H1 (cell line): ENCODE measurements at regions not wholly inside any gene's neighbourhood (a gene's known extent, or its start where the extent isn't known, plus 50 kb on each side); places are given as distances from the start of the nearest gene placed in this dataset.

Experiments
- CTCF ChIA-PET: fragments of 300-600 bp; sonication (Branson Sonifier 250); formaldehyde crosslinking; loops from one replicate; lab custom pipeline; 2021; ENCODE audit not compliant: partially characterized antibody; lab: Charles Lee
- POLR2A ChIA-PET: fragments of 300-600 bp; sonication (Branson Sonifier 250); formaldehyde crosslinking; loops from one replicate; lab custom pipeline; 2021; ENCODE audit warnings: inconsistent platforms; ENCODE audit not compliant: partially characterized antibody; lab: Charles Lee
- DNase-seq, 2 experiments: peaks; one replicate each; pipeline versions ENCODE4 v3.0.0 to v3.0.0-alpha.2; 2010 to 2022; ENCODE audit warnings: low spot score in 2 of 2, low read depth in 1 of 2, mixed read lengths in 1 of 2
- FAIRE-seq: peaks from 2 replicates; lab custom pipeline; 2011; peaks lifted over from hg19 to GRCh38; lab: Jason Lieb, UNC
- H2AFZ ChIP-seq: 2 replicates; pipeline ENCODE4 v1.8.1; 2012; ENCODE audit warnings: low read length, inconsistent platforms
- H2AK5ac ChIP-seq: 2 replicates; pipeline ENCODE4 v1.6.1; 2013; ENCODE audit warnings: low read depth, low read length
- H2BK120ac ChIP-seq: replicated peaks from 2 replicates; pipeline ENCODE3; 2013; ENCODE audit warnings: low read depth, low read length, inconsistent platforms
- H2BK12ac ChIP-seq: 2 replicates; pipeline ENCODE4 v1.6.1; 2013; ENCODE audit warnings: low read depth, low read length
- H2BK15ac ChIP-seq: 2 replicates; pipeline ENCODE4 v1.6.1; 2013; ENCODE audit warnings: low read length
- H2BK20ac ChIP-seq: 2 replicates; pipeline ENCODE4 v1.6.1; 2013; ENCODE audit warnings: low read length
- H2BK5ac ChIP-seq: 2 replicates; pipeline ENCODE4 v1.6.1; 2013; ENCODE audit warnings: low read depth, low read length
- H3K14ac ChIP-seq: 2 replicates; pipeline ENCODE4 v1.6.1; 2013; ENCODE audit warnings: inconsistent platforms; ENCODE audit not compliant: insufficient read length
- H3K18ac ChIP-seq: 2 replicates; pipeline ENCODE4 v1.6.1; 2013; ENCODE audit warnings: low read length; ENCODE audit errors: extremely low read depth
- H3K23ac ChIP-seq: 2 replicates; pipeline ENCODE4 v1.6.1; 2013; ENCODE audit warnings: inconsistent platforms; ENCODE audit not compliant: insufficient read length
- H3K23me2 ChIP-seq: 2 replicates; pipeline ENCODE4 v1.6.1; 2013; ENCODE audit warnings: low read depth, low read length
- H3K27ac ChIP-seq: 2 replicates; pipeline ENCODE4 v1.6.1; 2011; ENCODE audit warnings: low read depth, low read length, inconsistent platforms
- H3K27me3 ChIP-seq, 4 experiments: replicated peaks in 1 of 4; 1 replicate in 1 of 4; 2 replicates in 3 of 4; pipeline versions ENCODE4 v1.6.1 to v1.8.1; 2011 to 2013; ENCODE audit warnings: low read length in 3 of 4, mild to moderate bottlenecking in 3 of 4, inconsistent platforms in 2 of 4, mixed read lengths in 2 of 4, moderate library complexity in 1 of 4; ENCODE audit not compliant: control insufficient read depth in 3 of 4, insufficient read depth in 3 of 4; ENCODE audit errors: extremely low read depth in 1 of 4
- H3K36me3 ChIP-seq, 4 experiments: 2 replicates each; pipeline versions ENCODE4 v1.6.1 to v1.8.1; 2011 to 2013; ENCODE audit warnings: mild to moderate bottlenecking in 4 of 4, low read length in 3 of 4, moderate library complexity in 2 of 4, control low read depth in 1 of 4, inconsistent platforms in 1 of 4; ENCODE audit not compliant: insufficient read depth in 4 of 4, control insufficient read depth in 2 of 4
- H3K4ac ChIP-seq: replicated peaks from 2 replicates; pipeline ENCODE3; 2013; ENCODE audit warnings: low read length, low read depth, mixed read lengths, inconsistent platforms; ENCODE audit not compliant: insufficient read length
- H3K4me1 ChIP-seq, 4 experiments: replicated peaks in 1 of 4; 1 replicate in 1 of 4; 2 replicates in 3 of 4; pipeline versions ENCODE4 v1.6.1 to v1.8.1; 2011 to 2013; ENCODE audit warnings: low read length in 3 of 4, inconsistent platforms in 2 of 4, mixed read lengths in 1 of 4; ENCODE audit not compliant: insufficient read depth in 4 of 4, control insufficient read depth in 3 of 4
- H3K4me2 ChIP-seq, 2 experiments: 2 replicates each; pipeline versions ENCODE4 v1.6.1 to v1.8.1; 2011 to 2013; ENCODE audit warnings: low read depth in 2 of 2, low read length in 2 of 2, control low read depth in 1 of 2, inconsistent platforms in 1 of 2, mild to moderate bottlenecking in 1 of 2; ENCODE audit not compliant: insufficient read depth in 1 of 2
- H3K4me3 ChIP-seq, 4 experiments: fragments of 200-600, 300-600 bp in 1 of 4; sonication (generic), shearing (Covaris generic), sonication (Bioruptor Twin) in 1 of 4; 2 replicates each; pipeline versions ENCODE4 v1.5.1 to v1.8.1; 2011 to 2016; ENCODE audit warnings: low read length in 4 of 4, low read depth in 3 of 4, control low read depth in 2 of 4, inconsistent platforms in 2 of 4, mild to moderate bottlenecking in 2 of 4, mixed read lengths in 1 of 4, moderate library complexity in 1 of 4; ENCODE audit not compliant: insufficient read depth in 2 of 4; ENCODE audit errors: extremely low read depth in 1 of 4
- H3K56ac ChIP-seq: replicated peaks from 2 replicates; pipeline ENCODE3; 2013; ENCODE audit warnings: low read depth, mild to moderate bottlenecking, mixed read lengths, low read length, inconsistent platforms; ENCODE audit not compliant: insufficient read length
- H3K79me1 ChIP-seq: 2 replicates; pipeline ENCODE4 v1.6.1; 2013; ENCODE audit warnings: low read depth, low read length, control low read depth
- H3K79me2 ChIP-seq, 2 experiments: 2 replicates each; pipeline versions ENCODE4 v1.6.1 to v1.8.1; 2012 to 2013; ENCODE audit warnings: low read length in 2 of 2, mild to moderate bottlenecking in 2 of 2, inconsistent platforms in 1 of 2; ENCODE audit not compliant: insufficient read depth in 2 of 2, control insufficient read depth in 1 of 2
- H3K9ac ChIP-seq, 4 experiments: replicated peaks in 1 of 4; 1 replicate in 1 of 4; 2 replicates in 3 of 4; pipeline versions ENCODE4 v1.6.1 to v1.8.1; 2011 to 2013; ENCODE audit warnings: low read depth in 3 of 4, low read length in 3 of 4, control low read depth in 2 of 4, mild to moderate bottlenecking in 2 of 4, moderate library complexity in 2 of 4, inconsistent platforms in 1 of 4; ENCODE audit errors: extremely low read depth in 1 of 4
- H3K9me3 ChIP-seq, 2 experiments: 2 replicates each; pipeline versions ENCODE4 v1.6.1 to v1.8.1; 2012 to 2013; ENCODE audit warnings: mild to moderate bottlenecking in 2 of 2, moderate library complexity in 2 of 2, control low read depth in 1 of 2, inconsistent platforms in 1 of 2, low read depth in 1 of 2, low read length in 1 of 2, mixed read lengths in 1 of 2; ENCODE audit not compliant: insufficient read depth in 2 of 2
- H4K20me1 ChIP-seq, 2 experiments: replicated peaks in 1 of 2; 2 replicates each; pipeline versions ENCODE3 to v1.8.1; 2011 to 2013; ENCODE audit warnings: inconsistent platforms in 2 of 2, low read length in 2 of 2, mild to moderate bottlenecking in 1 of 2; ENCODE audit not compliant: insufficient read depth in 2 of 2, control insufficient read depth in 1 of 2
- H4K5ac ChIP-seq: 2 replicates; pipeline ENCODE4 v1.6.1; 2013; ENCODE audit warnings: low read length, low read depth, mixed read lengths, inconsistent platforms; ENCODE audit not compliant: insufficient read length
- H4K8ac ChIP-seq: 2 replicates; pipeline ENCODE4 v1.8.0; 2013; ENCODE audit warnings: mild to moderate bottlenecking, moderate library complexity, low read length, inconsistent platforms; ENCODE audit not compliant: insufficient read depth; ENCODE audit errors: extremely low read depth
- H4K91ac ChIP-seq: replicated peaks from 2 replicates; pipeline ENCODE3; 2013; ENCODE audit warnings: low read length, mixed read lengths, inconsistent platforms; ENCODE audit not compliant: insufficient read length
- WGBS, 2 experiments: shearing (Covaris generic) in 1 of 2; methylation state at CpG; one replicate each; pipeline versions ENCODE4 v1.1.6 to v1.1.7; 2013 to 2015; ENCODE audit warnings: low lambda C conversion rate in 2 of 2, mixed read lengths in 2 of 2, inconsistent platforms in 1 of 2, low coverage in 1 of 2, missing lambda C conversion rate in 1 of 2; ENCODE audit not compliant: insufficient replicate concordance in 2 of 2, insufficient coverage in 1 of 2, insufficient read length in 1 of 2; ENCODE audit errors: extremely low coverage in 1 of 2, missing lambda C conversion rate in 1 of 2; 5-methylcytosine and 5-hydroxymethylcytosine counted together
- TF ChIP-seq, protein P1 (sequence below): fragments of 300-600 bp; sonication (generic); IDR thresholded peaks from 2 replicates; pipeline ENCODE4 v1.7.1; 2012; ENCODE audit warnings: low read length, moderate library complexity, mild to moderate bottlenecking, inconsistent platforms; ENCODE audit not compliant: insufficient replicate concordance

DNA sequence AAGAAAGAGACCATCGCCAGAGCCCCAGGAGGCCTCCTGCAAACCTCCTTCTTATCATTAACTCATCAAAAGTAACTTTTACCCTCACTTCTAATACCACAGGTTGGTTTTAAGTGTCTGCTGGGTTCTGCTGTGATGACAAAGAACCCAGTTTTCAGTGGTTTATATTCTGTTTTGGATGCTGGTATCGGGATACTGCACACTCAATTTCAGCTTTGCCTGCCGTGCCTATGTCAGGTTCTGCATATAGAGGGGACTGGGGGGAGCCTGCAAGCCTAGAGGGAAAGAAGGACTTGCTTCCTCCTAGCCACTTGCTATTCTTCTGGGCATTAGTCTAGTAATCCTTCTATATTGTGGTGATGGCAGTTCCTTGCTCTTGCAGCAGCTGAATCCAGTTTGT, 242.4 kb downstream of the KCNRG start:
- no peaks in the 10 kb centered on the region for H3K79me2 ChIP-seq
- 0 out of 2 replicates have a peak, but pooled peaks cover 2% of the 10 kb centered on the region for H3K79me1 ChIP-seq
- H3K9me3 ChIP-seq: no peaks in the 10 kb centered on the region
- H4K91ac ChIP-seq: no peak overlapping the region
- no peak overlapping the region for H3K14ac ChIP-seq
- H3K27ac ChIP-seq: no peak overlapping the region
- H3K4me3 ChIP-seq: no peak overlapping the region
- H2AFZ ChIP-seq: no peak overlapping the region
- H4K20me1 ChIP-seq: no peaks in the 10 kb centered on the region
- no peak overlapping the region for H3K23ac ChIP-seq
- ChIA-PET POLR2A (no interaction called here), CTCF (interaction anchor here (1.1 kb wide), 1 partner anchor 12 kb away, joined by 3 read pairs; no protein-coding TSS in a partner anchor)
- no peak overlapping the region for H3K4ac ChIP-seq
- no peak overlapping the region for H2BK20ac ChIP-seq
- no peak overlapping the region for H3K56ac ChIP-seq
- H2BK5ac ChIP-seq: no peak overlapping the region
- DNase-seq (no peak), FAIRE-seq (no peak)
- no peak overlapping the region for H2BK15ac ChIP-seq
- no peak overlapping the region for H3K18ac ChIP-seq
- H3K4me1 ChIP-seq: no peaks in the 10 kb centered on the region
- H2BK12ac ChIP-seq: no peak overlapping the region
- no peak overlapping the region for H2AK5ac ChIP-seq
- H2BK120ac ChIP-seq: no peak overlapping the region
- no peak overlapping the region for H3K4me2 ChIP-seq
- H3K36me3 ChIP-seq: no peaks in the 10 kb centered on the region
- no peak overlapping the region for H4K5ac ChIP-seq
- H3K23me2 ChIP-seq: no peaks in the 10 kb centered on the region; the same call in 1 of the 2 replicates
- 95% methylated on average over 3 of the region's 3 CpGs; no CpG with 5 or more reads in 1 of the 2 experiments for WGBS, 2 experiments
- H4K8ac ChIP-seq: no peak overlapping the region
- H3K27me3 ChIP-seq: no peaks in the 10 kb centered on the region
- H3K9ac ChIP-seq: no peak overlapping the region
- TF ChIP-seq, protein P1, sequence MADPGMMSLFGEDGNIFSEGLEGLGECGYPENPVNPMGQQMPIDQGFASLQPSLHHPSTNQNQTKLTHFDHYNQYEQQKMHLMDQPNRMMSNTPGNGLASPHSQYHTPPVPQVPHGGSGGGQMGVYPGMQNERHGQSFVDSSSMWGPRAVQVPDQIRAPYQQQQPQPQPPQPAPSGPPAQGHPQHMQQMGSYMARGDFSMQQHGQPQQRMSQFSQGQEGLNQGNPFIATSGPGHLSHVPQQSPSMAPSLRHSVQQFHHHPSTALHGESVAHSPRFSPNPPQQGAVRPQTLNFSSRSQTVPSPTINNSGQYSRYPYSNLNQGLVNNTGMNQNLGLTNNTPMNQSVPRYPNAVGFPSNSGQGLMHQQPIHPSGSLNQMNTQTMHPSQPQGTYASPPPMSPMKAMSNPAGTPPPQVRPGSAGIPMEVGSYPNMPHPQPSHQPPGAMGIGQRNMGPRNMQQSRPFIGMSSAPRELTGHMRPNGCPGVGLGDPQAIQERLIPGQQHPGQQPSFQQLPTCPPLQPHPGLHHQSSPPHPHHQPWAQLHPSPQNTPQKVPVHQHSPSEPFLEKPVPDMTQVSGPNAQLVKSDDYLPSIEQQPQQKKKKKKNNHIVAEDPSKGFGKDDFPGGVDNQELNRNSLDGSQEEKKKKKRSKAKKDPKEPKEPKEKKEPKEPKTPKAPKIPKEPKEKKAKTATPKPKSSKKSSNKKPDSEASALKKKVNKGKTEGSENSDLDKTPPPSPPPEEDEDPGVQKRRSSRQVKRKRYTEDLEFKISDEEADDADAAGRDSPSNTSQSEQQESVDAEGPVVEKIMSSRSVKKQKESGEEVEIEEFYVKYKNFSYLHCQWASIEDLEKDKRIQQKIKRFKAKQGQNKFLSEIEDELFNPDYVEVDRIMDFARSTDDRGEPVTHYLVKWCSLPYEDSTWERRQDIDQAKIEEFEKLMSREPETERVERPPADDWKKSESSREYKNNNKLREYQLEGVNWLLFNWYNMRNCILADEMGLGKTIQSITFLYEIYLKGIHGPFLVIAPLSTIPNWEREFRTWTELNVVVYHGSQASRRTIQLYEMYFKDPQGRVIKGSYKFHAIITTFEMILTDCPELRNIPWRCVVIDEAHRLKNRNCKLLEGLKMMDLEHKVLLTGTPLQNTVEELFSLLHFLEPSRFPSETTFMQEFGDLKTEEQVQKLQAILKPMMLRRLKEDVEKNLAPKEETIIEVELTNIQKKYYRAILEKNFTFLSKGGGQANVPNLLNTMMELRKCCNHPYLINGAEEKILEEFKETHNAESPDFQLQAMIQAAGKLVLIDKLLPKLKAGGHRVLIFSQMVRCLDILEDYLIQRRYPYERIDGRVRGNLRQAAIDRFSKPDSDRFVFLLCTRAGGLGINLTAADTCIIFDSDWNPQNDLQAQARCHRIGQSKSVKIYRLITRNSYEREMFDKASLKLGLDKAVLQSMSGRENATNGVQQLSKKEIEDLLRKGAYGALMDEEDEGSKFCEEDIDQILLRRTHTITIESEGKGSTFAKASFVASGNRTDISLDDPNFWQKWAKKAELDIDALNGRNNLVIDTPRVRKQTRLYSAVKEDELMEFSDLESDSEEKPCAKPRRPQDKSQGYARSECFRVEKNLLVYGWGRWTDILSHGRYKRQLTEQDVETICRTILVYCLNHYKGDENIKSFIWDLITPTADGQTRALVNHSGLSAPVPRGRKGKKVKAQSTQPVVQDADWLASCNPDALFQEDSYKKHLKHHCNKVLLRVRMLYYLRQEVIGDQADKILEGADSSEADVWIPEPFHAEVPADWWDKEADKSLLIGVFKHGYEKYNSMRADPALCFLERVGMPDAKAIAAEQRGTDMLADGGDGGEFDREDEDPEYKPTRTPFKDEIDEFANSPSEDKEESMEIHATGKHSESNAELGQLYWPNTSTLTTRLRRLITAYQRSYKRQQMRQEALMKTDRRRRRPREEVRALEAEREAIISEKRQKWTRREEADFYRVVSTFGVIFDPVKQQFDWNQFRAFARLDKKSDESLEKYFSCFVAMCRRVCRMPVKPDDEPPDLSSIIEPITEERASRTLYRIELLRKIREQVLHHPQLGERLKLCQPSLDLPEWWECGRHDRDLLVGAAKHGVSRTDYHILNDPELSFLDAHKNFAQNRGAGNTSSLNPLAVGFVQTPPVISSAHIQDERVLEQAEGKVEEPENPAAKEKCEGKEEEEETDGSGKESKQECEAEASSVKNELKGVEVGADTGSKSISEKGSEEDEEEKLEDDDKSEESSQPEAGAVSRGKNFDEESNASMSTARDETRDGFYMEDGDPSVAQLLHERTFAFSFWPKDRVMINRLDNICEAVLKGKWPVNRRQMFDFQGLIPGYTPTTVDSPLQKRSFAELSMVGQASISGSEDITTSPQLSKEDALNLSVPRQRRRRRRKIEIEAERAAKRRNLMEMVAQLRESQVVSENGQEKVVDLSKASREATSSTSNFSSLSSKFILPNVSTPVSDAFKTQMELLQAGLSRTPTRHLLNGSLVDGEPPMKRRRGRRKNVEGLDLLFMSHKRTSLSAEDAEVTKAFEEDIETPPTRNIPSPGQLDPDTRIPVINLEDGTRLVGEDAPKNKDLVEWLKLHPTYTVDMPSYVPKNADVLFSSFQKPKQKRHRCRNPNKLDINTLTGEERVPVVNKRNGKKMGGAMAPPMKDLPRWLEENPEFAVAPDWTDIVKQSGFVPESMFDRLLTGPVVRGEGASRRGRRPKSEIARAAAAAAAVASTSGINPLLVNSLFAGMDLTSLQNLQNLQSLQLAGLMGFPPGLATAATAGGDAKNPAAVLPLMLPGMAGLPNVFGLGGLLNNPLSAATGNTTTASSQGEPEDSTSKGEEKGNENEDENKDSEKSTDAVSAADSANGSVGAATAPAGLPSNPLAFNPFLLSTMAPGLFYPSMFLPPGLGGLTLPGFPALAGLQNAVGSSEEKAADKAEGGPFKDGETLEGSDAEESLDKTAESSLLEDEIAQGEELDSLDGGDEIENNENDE: no peak
